ENCODE measurements at regions not wholly inside any gene's neighbourhood (a gene's known extent, or its start where the extent isn't known, plus 50 kb on each side); places are given as distances from the start of the nearest gene placed in this dataset.

GRCh38 chr5:75848077-75848476 lies 130.8 kb upstream of the POC5 start:
- TF ChIP-seq, protein P1, sequence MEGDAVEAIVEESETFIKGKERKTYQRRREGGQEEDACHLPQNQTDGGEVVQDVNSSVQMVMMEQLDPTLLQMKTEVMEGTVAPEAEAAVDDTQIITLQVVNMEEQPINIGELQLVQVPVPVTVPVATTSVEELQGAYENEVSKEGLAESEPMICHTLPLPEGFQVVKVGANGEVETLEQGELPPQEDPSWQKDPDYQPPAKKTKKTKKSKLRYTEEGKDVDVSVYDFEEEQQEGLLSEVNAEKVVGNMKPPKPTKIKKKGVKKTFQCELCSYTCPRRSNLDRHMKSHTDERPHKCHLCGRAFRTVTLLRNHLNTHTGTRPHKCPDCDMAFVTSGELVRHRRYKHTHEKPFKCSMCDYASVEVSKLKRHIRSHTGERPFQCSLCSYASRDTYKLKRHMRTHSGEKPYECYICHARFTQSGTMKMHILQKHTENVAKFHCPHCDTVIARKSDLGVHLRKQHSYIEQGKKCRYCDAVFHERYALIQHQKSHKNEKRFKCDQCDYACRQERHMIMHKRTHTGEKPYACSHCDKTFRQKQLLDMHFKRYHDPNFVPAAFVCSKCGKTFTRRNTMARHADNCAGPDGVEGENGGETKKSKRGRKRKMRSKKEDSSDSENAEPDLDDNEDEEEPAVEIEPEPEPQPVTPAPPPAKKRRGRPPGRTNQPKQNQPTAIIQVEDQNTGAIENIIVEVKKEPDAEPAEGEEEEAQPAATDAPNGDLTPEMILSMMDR (IDR thresholded peaks at IDR 0.05): no peak
- no peak for TF ChIP-seq POLR2A (IDR thresholded peaks at IDR 0.05)

Data from body of pancreas (tissue), 4 donors.